Vagina (tissue), 2 donors: ENCODE measurements at regions not wholly inside any gene's neighbourhood (a gene's known extent, or its start where the extent isn't known, plus 50 kb on each side); places are given as distances from the start of the nearest gene placed in this dataset.

Source experiments
- POLR2A ChIP-seq, 2 donors: fragments of 450-650 bp; IDR thresholded peaks; one replicate each; pipeline ENCODE4 v1.6.1; 2017; ENCODE audit warnings: antibody characterized with exemption in 2 of 2, mild to moderate bottlenecking in 2 of 2, moderate library complexity in 2 of 2
- POLR2AphosphoS5 ChIP-seq, 2 donors: sonication (generic); formaldehyde crosslinking; IDR thresholded peaks; one replicate each; pipeline ENCODE4 v1.9.0; 2017; ENCODE audit warnings: antibody characterized with exemption in 2 of 2, mild to moderate bottlenecking in 2 of 2, low read depth in 1 of 2; ENCODE audit not compliant: insufficient read depth in 1 of 2
- TF ChIP-seq, protein P1 (sequence below), 3 experiments: fragments of 450-650 bp in 2 of 3; fragments of 200-600 bp in 1 of 3; sonication (generic) in 1 of 3; IDR thresholded peaks; one replicate each; pipeline ENCODE4 v1.5.1; 2017 to 2019; ENCODE audit warnings: antibody characterized with exemption in 3 of 3, mild to moderate bottlenecking in 2 of 3, moderate library complexity in 2 of 3

DNA sequence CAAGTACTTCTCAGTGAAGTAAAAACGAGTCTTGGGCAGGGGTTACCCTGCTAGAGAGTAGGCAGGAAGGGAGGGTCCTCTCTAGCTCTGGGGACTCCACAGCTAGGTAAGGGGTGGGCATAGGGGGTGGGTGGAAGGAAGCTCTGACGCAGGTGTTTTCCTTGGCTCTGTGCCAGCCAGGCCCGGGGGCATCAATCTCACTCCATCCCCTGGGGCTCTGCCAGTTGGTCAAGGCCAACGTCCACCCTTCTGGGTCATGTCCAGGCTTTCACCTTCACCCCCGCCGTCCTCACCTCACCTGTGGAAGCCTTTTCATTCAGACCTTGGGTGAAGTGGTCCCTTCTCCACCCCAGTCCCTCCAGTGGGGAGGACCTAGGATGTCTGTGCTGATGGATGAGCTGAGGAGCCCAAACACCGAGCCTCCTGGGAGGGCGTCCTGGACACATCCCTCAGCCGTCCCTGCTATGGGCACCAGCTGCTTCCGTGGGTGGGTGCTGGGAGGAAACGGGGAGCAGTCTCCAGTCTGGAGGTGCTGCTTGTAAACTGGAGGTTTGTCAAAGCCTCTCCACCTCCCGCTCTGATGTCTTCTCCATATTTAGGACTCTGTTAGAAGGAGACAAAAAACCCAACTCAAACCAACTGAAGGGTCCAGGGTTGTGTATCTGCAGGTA lies 71.5 kb upstream of the SFSWAP start:
- TF ChIP-seq, protein P1, sequence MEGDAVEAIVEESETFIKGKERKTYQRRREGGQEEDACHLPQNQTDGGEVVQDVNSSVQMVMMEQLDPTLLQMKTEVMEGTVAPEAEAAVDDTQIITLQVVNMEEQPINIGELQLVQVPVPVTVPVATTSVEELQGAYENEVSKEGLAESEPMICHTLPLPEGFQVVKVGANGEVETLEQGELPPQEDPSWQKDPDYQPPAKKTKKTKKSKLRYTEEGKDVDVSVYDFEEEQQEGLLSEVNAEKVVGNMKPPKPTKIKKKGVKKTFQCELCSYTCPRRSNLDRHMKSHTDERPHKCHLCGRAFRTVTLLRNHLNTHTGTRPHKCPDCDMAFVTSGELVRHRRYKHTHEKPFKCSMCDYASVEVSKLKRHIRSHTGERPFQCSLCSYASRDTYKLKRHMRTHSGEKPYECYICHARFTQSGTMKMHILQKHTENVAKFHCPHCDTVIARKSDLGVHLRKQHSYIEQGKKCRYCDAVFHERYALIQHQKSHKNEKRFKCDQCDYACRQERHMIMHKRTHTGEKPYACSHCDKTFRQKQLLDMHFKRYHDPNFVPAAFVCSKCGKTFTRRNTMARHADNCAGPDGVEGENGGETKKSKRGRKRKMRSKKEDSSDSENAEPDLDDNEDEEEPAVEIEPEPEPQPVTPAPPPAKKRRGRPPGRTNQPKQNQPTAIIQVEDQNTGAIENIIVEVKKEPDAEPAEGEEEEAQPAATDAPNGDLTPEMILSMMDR (IDR thresholded peaks at IDR 0.05) = no peak
- no peak for TF ChIP-seq POLR2A (IDR thresholded peaks at IDR 0.05)
- no peak for TF ChIP-seq POLR2AphosphoS5 (IDR thresholded peaks at IDR 0.05; ENCODE audit: insufficient read depth in 1 of 2, low read depth in 1 of 2)
